C4-2B (cell line): ENCODE measurements at regions not wholly inside any gene's neighbourhood (a gene's known extent, or its start where the extent isn't known, plus 50 kb on each side); places are given as distances from the start of the nearest gene placed in this dataset.

Experiments
- CTCF ChIP-seq: fragments of 450-650 bp; conservative IDR thresholded peaks from 2 replicates; pipeline ENCODE4 v1.5.1; 2017; ENCODE audit warnings: mild to moderate bottlenecking
- ZFX ChIP-seq: fragments of 450-650 bp; IDR thresholded peaks from 2 replicates; pipeline ENCODE4 v1.6.1; 2017

- no peak for TF ChIP-seq CTCF
- no peak for TF ChIP-seq ZFX
Observed at GRCh38 chr10:60644436-60645130, 133.7 kb upstream of the CDK1 start.
